Epidermal melanocyte (primary cell): ENCODE measurements at regions not wholly inside any gene's neighbourhood (a gene's known extent, or its start where the extent isn't known, plus 50 kb on each side); places are given as distances from the start of the nearest gene placed in this dataset.

Source experiments
- DNase-seq: peaks from one replicate; pipeline ENCODE4 v3.0.0; 2011; ENCODE audit warnings: low spot score; ENCODE audit not compliant: insufficient read length

DNA sequence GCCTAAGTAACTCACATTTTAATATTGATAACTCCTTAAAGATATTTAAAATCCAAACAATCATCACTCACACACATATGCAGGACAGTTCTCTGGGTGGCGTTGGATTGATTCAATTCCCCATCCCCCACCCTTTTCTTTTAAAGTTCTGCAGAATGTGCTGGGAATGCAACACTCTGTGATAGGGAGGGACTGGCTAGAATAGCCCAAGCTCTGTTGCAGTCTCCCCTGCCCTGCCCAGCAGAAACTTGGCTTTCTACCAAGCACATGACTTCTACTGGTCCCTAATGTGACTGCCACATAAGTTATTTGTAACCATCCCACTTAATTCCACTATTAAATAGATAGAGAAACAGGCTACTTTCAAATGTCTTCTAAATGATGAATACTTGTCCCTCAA, 55.2 kb downstream of the TWIST1 start:
- DNase-seq, result no peak

DNA sequence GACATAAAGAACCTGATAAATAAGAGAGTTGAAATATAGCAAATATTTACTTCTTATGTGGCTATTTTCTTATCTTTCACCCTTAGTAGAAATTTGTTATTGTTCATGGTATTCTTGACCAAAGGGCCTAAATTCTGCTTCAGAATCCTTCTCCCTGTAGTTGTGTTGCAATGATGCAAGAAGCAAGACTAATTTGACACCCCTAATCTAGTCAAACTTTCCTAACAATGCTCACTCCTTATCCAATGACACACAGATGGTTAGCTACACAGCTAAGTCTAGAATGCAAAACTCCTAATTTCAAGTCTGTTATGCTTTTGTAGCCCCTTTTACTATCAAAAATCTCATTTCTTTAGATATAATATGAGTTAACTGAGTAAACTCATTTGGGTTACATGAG, 56.1 kb downstream of the TWIST1 start:
- DNase-seq, result no peak

DNA sequence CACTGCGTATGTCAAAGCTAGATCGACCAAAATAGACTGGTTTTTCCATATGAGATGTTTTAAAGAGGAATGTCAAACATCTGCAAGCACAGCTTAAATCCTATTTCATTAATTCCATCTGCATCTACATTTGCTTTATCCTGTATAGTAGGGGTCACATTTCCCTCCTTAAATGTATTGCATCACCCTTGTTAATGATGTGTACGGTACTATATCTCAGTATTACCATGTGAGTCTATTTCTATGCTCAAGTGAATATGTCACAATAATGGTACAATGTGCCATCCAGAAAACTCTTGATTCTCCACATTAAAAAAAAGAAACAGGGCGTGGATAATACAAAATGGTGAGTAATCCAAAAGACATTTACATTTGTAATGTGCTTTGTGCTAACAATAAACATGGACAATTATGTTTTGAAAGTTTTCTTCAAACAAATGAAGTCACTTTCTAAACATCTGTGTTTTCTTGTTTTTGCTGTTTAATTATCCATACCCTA, 56.6 kb downstream of the TWIST1 start:
- DNase-seq, result peak; percentile 19

DNA sequence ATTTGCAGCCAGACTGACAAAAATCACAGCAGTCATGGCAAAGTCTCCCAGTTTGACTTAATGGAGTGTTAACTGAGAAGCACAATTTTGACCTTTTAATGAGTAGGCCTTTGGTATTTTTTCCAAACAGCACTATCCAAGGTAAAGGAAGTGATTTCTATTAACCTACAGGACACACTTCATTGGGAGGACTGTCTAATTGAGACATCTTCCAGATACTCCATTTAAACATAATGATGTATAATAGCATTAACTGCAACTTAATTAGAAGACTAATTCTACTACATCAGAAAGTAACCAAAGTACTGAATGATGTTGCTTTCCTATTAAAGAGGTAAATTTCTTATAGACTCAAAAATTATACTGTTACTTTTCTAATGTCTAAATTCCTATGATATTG, 61.1 kb downstream of the TWIST1 start:
- no peak for DNase-seq
